ENCODE measurements at regions not wholly inside any gene's neighbourhood (a gene's known extent, or its start where the extent isn't known, plus 50 kb on each side); places are given as distances from the start of the nearest gene placed in this dataset.

DNA sequence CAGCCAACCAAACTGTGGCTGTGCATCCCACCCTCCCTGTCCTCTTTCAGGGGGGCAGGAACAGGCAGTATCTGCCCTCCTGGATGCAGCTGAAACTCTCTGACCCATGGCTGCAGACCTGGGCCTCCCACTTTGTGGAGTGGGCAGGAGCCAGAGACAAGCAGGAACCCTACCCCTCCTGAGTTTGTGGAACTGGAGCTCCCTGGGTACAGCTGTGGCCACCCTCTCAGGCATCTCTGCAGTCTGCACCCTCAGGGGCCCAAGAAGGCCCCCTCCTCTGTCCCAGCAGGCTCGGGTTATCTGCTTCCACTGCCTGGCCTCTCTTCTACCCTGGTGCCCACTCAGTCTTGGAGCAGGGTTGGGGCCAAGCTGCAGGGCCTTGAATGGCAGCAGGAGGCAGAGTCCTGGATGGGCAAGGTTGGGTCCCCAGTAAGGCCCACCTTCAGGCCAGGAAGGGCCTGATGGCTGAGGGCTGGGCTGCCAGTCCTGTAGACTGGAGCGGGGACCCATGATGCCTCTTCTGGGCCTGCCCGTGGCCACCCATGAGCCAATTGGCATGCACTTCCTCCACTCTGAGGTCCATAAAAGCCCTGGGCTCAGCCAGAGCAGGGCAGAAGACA is 619.9 kb downstream of the KIF4B start:
- no peak for ATAC-seq
- TF ChIP-seq TCF4 (CRISPR knock-in tag; IDR thresholded peaks at IDR 0.05; ENCODE audit: borderline replicate concordance) (no peak), ZFP3 (CRISPR knock-in tag; IDR thresholded peaks at IDR 0.05) (no peak), ARNTL (CRISPR knock-in tag; IDR thresholded peaks at IDR 0.05; ENCODE audit: borderline replicate concordance, low read depth) (no peak), SNAI2 (CRISPR knock-in tag; IDR thresholded peaks at IDR 0.05) (no peak), TOX (CRISPR knock-in tag; IDR thresholded peaks at IDR 0.05; ENCODE audit: borderline replicate concordance) (no peak), ZFP30 (CRISPR knock-in tag; IDR thresholded peaks at IDR 0.05) (no peak), ESRRG (CRISPR knock-in tag; IDR thresholded peaks at IDR 0.05) (no peak), RARB (CRISPR knock-in tag; IDR thresholded peaks at IDR 0.05) (no peak), PPARA (CRISPR knock-in tag; IDR thresholded peaks at IDR 0.05; ENCODE audit: borderline replicate concordance) (no peak)
- TF ChIP-seq, protein P1, sequence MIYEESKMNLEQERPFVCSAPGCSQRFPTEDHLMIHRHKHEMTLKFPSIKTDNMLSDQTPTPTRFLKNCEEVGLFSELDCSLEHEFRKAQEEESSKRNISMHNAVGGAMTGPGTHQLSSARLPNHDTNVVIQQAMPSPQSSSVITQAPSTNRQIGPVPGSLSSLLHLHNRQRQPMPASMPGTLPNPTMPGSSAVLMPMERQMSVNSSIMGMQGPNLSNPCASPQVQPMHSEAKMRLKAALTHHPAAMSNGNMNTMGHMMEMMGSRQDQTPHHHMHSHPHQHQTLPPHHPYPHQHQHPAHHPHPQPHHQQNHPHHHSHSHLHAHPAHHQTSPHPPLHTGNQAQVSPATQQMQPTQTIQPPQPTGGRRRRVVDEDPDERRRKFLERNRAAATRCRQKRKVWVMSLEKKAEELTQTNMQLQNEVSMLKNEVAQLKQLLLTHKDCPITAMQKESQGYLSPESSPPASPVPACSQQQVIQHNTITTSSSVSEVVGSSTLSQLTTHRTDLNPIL (CRISPR knock-in tag; IDR thresholded peaks at IDR 0.05; ENCODE audit: low read depth), result no peak

DNA sequence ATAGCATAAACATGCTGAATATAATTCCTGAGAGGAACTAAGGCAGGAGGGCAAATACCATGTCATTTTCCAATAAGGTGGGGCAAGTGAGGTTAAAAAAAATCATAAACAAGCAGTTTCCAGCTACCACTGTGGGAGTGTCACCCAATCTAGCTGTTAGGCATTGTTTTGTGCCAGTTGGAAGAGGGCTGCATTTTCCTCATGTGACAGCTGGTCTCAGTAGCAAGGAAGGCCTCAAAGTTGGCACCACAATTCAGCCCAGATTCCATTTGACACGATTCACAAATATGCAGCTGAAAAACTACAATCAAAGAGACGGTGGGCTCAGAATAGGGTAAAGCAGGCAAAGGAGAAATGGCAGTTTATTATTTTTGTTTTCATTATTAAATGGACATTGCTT is 636.1 kb downstream of the KIF4B start:
- no peak for TF ChIP-seq ZFP3 (CRISPR knock-in tag; IDR thresholded peaks at IDR 0.05)
- TF ChIP-seq ZNF8 (CRISPR knock-in tag; IDR thresholded peaks at IDR 0.05), result no peak
- no peak for TF ChIP-seq ZFP30 (CRISPR knock-in tag; IDR thresholded peaks at IDR 0.05)
- no peak for TF ChIP-seq ZNF565 (CRISPR knock-in tag; conservative IDR thresholded peaks at IDR 0.05; ENCODE audit: low read depth)
- no peak for ATAC-seq

DNA sequence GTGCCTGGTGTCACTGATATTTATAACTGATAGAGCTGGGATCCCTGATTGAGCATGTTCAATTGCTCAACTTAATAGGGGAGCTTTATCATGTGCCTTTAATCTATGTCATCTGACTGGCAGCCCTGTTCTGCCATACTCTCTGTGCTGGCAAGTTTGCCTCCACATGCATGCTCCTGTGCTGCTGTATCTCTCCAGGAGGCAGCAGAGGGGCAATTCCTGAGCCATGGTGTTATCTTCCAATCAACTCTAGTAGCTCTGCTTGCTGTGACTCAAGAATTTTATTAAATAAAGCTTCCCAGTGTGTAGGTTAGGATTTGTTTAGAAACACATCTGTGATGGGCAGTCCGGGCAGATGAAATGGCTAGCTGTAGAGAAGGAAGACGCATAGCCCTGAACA is 642.0 kb downstream of the KIF4B start:
- ATAC-seq, result no peak
- TF ChIP-seq ZFP3 (CRISPR knock-in tag; IDR thresholded peaks at IDR 0.05), result no peak
- no peak for TF ChIP-seq ZNF70 (CRISPR knock-in tag; IDR thresholded peaks at IDR 0.05)
- no peak for TF ChIP-seq TCF4 (CRISPR knock-in tag; IDR thresholded peaks at IDR 0.05; ENCODE audit: borderline replicate concordance)
- no peak for TF ChIP-seq ZFP30 (CRISPR knock-in tag; IDR thresholded peaks at IDR 0.05)
- TF ChIP-seq, protein P1 (CRISPR knock-in tag; IDR thresholded peaks at IDR 0.05; ENCODE audit: low read depth), result no peak
- no peak for TF ChIP-seq BACH2 (CRISPR knock-in tag; IDR thresholded peaks at IDR 0.05; ENCODE audit: borderline replicate concordance)
- TF ChIP-seq, protein P2, sequence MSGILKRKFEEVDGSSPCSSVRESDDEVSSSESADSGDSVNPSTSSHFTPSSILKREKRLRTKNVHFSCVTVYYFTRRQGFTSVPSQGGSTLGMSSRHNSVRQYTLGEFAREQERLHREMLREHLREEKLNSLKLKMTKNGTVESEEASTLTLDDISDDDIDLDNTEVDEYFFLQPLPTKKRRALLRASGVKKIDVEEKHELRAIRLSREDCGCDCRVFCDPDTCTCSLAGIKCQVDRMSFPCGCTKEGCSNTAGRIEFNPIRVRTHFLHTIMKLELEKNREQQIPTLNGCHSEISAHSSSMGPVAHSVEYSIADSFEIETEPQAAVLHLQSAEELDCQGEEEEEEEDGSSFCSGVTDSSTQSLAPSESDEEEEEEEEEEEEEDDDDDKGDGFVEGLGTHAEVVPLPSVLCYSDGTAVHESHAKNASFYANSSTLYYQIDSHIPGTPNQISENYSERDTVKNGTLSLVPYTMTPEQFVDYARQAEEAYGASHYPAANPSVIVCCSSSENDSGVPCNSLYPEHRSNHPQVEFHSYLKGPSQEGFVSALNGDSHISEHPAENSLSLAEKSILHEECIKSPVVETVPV (CRISPR knock-in tag; IDR thresholded peaks at IDR 0.05), result no peak

DNA sequence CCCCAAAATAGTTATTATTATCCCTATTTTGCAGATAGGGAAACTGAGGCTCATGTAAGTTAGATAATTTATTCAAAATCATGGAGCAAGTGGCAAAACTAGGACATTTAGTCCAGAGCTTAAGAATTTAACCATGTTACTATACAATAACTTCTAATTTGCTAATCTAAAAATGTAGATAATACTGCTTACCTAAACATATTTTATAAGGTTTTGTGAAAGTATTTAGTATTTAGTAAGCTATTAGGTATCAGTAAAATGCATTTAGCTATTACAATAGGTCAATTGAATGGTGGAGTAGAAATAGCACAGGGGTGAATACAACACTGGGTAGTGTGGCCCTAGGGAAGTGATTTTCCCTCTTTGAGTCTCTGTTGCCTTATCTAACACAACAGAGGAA is 648.3 kb downstream of the KIF4B start:
- TF ChIP-seq, protein P3, sequence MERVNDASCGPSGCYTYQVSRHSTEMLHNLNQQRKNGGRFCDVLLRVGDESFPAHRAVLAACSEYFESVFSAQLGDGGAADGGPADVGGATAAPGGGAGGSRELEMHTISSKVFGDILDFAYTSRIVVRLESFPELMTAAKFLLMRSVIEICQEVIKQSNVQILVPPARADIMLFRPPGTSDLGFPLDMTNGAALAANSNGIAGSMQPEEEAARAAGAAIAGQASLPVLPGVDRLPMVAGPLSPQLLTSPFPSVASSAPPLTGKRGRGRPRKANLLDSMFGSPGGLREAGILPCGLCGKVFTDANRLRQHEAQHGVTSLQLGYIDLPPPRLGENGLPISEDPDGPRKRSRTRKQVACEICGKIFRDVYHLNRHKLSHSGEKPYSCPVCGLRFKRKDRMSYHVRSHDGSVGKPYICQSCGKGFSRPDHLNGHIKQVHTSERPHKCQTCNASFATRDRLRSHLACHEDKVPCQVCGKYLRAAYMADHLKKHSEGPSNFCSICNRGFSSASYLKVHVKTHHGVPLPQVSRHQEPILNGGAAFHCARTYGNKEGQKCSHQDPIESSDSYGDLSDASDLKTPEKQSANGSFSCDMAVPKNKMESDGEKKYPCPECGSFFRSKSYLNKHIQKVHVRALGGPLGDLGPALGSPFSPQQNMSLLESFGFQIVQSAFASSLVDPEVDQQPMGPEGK (CRISPR knock-in tag; IDR thresholded peaks at IDR 0.05; ENCODE audit: borderline replicate concordance), result no peak
- TF ChIP-seq TOX (CRISPR knock-in tag; IDR thresholded peaks at IDR 0.05; ENCODE audit: borderline replicate concordance) (no peak), ZFP3 (CRISPR knock-in tag; IDR thresholded peaks at IDR 0.05) (no peak), ZNF70 (CRISPR knock-in tag; IDR thresholded peaks at IDR 0.05) (no peak), ZFP30 (CRISPR knock-in tag; IDR thresholded peaks at IDR 0.05) (no peak), PPARA (CRISPR knock-in tag; IDR thresholded peaks at IDR 0.05; ENCODE audit: borderline replicate concordance) (no peak), OSR1 (CRISPR knock-in tag; IDR thresholded peaks at IDR 0.05) (no peak), SNAI2 (CRISPR knock-in tag; IDR thresholded peaks at IDR 0.05) (no peak), ZNF8 (CRISPR knock-in tag; IDR thresholded peaks at IDR 0.05) (no peak)
- TF ChIP-seq, protein P4, sequence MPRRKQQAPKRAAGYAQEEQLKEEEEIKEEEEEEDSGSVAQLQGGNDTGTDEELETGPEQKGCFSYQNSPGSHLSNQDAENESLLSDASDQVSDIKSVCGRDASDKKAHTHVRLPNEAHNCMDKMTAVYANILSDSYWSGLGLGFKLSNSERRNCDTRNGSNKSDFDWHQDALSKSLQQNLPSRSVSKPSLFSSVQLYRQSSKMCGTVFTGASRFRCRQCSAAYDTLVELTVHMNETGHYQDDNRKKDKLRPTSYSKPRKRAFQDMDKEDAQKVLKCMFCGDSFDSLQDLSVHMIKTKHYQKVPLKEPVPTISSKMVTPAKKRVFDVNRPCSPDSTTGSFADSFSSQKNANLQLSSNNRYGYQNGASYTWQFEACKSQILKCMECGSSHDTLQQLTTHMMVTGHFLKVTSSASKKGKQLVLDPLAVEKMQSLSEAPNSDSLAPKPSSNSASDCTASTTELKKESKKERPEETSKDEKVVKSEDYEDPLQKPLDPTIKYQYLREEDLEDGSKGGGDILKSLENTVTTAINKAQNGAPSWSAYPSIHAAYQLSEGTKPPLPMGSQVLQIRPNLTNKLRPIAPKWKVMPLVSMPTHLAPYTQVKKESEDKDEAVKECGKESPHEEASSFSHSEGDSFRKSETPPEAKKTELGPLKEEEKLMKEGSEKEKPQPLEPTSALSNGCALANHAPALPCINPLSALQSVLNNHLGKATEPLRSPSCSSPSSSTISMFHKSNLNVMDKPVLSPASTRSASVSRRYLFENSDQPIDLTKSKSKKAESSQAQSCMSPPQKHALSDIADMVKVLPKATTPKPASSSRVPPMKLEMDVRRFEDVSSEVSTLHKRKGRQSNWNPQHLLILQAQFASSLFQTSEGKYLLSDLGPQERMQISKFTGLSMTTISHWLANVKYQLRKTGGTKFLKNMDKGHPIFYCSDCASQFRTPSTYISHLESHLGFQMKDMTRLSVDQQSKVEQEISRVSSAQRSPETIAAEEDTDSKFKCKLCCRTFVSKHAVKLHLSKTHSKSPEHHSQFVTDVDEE (CRISPR knock-in tag; IDR thresholded peaks at IDR 0.05), result no peak
- TF ChIP-seq, protein P1 (CRISPR knock-in tag; IDR thresholded peaks at IDR 0.05; ENCODE audit: low read depth), result no peak
- no peak for ATAC-seq

Data from SK-N-SH treated with all-trans-retinoic acid at 6 μM for 48 hours (cell line).